LNCaP clone FGC (cell line): ENCODE measurements at regions not wholly inside any gene's neighbourhood (a gene's known extent, or its start where the extent isn't known, plus 50 kb on each side); places are given as distances from the start of the nearest gene placed in this dataset.

Experiments used
- DNase-seq: peaks from one replicate; pipeline ENCODE4 v3.0.0-alpha.2; 2011; ENCODE audit warnings: low read depth
- H3K4me3 ChIP-seq: 2 replicates; pipeline ENCODE4 v1.5.1; 2011; ENCODE audit warnings: mild to moderate bottlenecking, low read depth, low read length, control low read depth
- TF ChIP-seq, protein P1 (sequence below): IDR thresholded peaks from 2 replicates; pipeline ENCODE4 v1.5.1; 2012; ENCODE audit warnings: mild to moderate bottlenecking; ENCODE audit not compliant: control insufficient read depth, insufficient read depth; ENCODE audit errors: extremely low read depth

DNA sequence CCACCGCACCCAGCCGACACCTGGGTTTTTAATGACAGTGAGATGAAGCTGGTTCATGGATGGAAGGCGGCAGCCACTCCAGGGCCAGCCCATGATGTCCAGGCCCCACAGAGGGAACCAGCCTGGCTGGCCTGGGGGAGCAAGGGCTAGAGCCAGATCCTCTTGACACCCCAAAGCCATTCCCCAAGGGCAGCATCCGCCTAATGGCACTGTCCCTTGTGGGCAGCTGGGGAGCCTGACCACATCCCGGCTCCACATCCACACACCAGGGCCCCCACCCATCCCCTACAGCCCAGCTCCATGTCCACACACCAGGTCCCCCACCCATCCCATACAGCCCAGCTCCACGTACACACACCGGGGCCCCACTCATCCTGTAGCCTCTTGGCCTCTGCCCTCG lies 53.3 kb upstream of the ACSF3 start:
- TF ChIP-seq, protein P1, sequence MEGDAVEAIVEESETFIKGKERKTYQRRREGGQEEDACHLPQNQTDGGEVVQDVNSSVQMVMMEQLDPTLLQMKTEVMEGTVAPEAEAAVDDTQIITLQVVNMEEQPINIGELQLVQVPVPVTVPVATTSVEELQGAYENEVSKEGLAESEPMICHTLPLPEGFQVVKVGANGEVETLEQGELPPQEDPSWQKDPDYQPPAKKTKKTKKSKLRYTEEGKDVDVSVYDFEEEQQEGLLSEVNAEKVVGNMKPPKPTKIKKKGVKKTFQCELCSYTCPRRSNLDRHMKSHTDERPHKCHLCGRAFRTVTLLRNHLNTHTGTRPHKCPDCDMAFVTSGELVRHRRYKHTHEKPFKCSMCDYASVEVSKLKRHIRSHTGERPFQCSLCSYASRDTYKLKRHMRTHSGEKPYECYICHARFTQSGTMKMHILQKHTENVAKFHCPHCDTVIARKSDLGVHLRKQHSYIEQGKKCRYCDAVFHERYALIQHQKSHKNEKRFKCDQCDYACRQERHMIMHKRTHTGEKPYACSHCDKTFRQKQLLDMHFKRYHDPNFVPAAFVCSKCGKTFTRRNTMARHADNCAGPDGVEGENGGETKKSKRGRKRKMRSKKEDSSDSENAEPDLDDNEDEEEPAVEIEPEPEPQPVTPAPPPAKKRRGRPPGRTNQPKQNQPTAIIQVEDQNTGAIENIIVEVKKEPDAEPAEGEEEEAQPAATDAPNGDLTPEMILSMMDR: no peak
- no peak for DNase-seq
- no peak overlapping the region for H3K4me3 ChIP-seq

DNA sequence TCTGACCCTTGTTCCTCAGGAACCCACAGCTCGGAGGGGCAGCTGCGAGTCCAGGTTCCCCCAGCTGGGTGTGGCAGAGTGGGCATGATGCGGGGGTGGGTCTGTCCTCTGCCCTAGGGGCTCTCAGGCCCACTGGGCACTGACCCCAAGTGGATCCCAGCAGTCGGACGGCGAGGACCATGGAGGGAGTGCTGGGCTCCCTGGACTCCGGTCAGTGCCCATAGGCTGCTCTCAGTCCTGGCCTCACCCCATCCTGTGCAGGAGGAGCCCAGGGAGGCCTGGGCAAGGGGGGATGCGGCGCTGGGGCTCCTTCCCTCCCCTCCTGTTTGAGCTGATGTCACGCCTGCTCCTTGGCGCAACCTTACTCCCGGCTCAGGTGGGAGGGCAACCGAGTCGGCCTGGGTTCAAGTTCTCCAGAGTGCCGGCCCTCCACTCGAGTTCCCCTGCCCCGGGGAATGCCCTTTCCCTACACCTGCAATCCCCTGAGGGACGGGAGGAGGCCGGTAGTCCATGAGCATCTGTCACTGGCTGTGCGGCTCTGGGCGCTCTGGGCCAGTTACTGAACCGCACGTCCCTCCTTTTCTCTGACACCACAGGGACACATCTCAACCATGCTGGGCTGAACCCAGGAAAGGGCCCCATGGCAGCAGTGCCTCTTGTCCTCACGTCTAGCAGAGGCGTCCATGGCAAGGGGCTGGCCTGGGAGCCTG lies 52.6 kb upstream of the ACSF3 start:
- H3K4me3 ChIP-seq: no peak overlapping the region
- TF ChIP-seq, protein P1: no peak
- no peak for DNase-seq

DNA sequence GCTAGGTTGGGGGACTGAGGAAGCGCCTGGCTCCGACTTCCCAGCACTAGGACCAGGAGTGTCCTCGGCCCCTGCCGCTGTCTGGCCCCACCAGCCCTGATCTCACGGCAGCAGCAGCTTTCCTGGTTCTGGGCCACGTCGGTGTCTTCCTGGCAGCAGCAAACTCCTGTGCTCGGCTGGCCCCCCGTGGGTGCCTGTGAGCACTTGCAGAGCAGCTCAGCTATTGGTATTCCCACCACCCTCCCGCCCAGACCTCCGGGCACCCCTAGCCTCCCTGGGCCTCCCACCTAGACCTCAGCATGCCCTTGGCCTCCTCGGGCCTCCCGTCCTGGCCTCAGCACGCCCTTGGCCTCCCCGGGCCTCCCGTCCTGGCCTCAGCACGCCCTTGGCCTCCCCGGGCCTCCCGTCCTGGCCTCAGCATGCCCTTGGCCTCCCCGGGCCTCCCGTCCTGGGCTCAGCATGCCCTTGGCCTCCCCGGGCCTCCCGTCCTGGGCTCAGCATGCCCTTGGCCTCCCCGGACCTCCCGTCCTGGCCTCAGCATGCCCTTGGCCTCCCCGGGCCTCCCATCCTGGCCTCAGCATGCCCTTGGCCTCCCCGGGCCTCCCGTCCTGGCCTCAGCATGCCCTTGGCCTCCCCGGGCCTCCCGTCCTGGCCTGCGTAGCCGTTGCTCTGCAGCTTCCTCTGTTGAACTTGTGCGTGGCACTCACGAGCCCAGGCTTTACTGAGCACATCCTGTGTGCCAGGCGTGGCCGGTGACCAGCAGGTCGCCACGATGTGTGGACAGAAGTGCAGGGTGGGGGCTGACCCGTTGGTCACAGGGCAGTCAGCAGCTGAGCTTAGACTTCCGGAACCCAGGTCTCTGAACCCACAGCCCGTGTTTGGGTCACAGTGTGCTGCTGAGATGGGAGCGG lies 51.8 kb upstream of the ACSF3 start:
- H3K4me3 ChIP-seq: no peak overlapping the region
- TF ChIP-seq, protein P1: no peak

DNA sequence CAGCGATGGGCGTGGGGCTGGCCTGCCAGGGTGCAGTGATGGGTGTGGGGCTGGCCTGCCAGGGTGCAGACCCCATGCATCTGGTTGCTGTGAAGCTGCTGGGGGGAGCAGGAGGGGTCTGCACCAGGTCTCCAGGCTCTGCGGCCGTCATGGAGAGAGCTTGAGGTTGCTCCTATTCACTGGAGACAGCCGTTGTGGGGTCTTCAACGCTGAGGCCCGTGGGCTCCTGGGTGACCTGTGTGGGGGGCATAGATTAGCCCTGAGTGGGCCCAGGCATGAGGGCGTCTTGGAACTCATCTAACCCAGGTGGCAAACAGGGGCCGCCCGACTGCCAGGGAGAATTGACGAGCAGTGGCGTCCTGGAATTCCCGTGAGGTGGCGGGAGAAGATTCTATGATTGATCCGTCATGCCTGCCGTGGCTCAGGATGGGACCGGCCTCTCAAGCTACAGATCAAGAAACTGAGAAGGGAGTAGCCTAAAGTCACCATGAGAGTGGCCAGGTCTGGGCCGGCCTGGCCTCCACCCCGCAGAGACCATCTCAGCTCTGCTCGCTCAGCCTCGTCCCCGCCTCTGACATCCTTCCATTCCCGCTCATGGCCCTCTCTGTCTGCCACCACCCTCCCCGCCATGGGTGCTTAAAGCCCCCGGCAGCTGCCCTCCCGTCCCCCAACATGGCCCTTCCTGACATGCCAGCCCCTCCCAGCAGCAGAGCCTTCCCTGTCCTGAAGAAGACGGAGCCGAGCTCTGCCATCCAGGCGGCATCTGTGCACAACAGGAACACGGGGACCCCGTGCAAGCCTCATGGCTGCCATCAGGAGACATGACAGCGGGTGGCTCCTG lies 50.7 kb upstream of the ACSF3 start:
- H3K4me3 ChIP-seq: no peak overlapping the region
- TF ChIP-seq, protein P1: no peak
- DNase-seq: no peak

More for the DNA sequence above, 51.8 kb upstream of the ACSF3 start:
- no peak for DNase-seq

DNA sequence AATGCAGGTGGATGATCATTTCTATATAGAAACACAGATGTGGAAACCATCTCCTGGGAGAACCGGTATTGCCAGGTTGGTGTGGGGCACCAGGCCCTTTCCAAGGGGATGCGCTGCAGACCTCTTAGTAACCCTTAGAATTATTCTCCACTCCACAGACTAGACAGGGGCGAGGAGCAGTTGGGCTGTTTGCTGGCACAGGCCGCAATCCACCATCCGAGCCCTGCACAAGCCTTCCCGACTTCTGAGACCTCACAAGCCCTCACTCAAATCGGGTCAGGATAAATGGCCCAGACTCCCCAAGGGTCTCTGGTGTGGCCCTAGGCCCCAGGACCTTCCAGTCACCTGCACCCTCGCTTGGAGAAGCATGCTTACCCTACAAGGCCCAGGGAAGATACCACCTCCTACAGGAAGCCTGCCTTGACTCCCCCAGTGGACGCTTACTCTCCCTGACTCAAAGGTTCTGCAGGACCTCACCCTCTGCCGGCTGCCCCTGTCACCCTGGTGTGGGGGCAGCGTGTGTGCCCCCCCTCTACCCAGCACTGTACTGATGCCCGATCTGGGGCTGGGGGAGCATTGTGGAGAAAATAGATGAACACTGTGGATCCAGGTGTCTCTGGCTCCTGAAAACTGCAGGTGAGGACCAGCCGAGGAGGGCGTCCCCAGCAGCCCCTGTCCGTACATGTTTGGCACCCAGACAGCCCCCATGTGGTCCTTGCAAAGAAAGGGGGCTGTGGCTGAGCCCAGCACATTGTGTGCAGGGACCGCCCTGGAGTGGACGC lies 49.8 kb upstream of the ACSF3 start:
- TF ChIP-seq, protein P1: no peak
- no peak for DNase-seq
- no peak overlapping the region for H3K4me3 ChIP-seq
